ENCODE measurements at regions not wholly inside any gene's neighbourhood (a gene's known extent, or its start where the extent isn't known, plus 50 kb on each side); places are given as distances from the start of the nearest gene placed in this dataset.

DNA sequence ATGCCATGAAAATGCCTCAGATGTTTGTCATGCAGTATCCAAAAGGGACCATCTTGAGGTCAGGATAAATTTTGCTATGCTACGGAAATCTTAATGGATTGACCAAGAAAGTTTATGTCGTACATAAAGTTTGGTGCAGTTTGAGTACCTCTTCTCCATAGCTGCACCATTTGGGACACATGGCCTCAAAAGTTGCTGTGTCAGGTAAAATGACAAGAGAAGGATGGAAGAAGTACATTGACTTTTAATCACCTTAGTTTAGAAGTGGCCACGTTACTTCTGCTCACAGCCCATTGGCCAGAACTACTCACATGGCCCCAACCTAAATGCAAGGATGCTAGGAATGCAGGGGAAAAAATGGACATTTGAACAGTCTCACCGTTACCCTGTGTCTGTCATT, 107.4 kb upstream of the NAMPT start:
- H3K4me3 ChIP-seq (ENCODE audit: low read depth, low read length): no peak overlapping the region
- no peak for DNase-seq (ENCODE audit: low read depth)
- TF ChIP-seq, protein P1, sequence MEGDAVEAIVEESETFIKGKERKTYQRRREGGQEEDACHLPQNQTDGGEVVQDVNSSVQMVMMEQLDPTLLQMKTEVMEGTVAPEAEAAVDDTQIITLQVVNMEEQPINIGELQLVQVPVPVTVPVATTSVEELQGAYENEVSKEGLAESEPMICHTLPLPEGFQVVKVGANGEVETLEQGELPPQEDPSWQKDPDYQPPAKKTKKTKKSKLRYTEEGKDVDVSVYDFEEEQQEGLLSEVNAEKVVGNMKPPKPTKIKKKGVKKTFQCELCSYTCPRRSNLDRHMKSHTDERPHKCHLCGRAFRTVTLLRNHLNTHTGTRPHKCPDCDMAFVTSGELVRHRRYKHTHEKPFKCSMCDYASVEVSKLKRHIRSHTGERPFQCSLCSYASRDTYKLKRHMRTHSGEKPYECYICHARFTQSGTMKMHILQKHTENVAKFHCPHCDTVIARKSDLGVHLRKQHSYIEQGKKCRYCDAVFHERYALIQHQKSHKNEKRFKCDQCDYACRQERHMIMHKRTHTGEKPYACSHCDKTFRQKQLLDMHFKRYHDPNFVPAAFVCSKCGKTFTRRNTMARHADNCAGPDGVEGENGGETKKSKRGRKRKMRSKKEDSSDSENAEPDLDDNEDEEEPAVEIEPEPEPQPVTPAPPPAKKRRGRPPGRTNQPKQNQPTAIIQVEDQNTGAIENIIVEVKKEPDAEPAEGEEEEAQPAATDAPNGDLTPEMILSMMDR (conservative IDR thresholded peaks at IDR 0.05; ENCODE audit: low read depth, low read length): no peak

DNA sequence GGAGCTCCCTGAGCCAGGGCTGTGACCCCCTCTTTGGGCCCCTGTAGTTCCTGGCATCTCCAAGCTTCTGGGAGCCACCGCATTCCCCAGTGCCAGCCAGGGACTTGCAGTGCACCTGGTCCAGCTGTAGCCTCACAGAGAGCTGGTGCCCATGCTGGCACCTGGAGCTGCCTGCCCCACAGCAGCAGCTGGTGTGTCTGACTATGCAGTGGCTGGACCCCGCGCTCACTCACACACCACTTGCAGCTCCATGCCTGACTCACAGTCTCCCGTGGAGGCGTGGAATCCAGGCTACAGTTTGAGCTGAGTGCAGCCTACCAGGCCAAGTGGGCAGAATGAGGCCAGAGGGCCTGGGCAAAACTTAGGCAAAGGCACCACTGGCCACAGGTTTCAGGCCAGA, 102.2 kb upstream of the NAMPT start:
- TF ChIP-seq, protein P1 (conservative IDR thresholded peaks at IDR 0.05; ENCODE audit: low read depth, low read length): no peak
- DNase-seq (ENCODE audit: low read depth): no peak

DNA sequence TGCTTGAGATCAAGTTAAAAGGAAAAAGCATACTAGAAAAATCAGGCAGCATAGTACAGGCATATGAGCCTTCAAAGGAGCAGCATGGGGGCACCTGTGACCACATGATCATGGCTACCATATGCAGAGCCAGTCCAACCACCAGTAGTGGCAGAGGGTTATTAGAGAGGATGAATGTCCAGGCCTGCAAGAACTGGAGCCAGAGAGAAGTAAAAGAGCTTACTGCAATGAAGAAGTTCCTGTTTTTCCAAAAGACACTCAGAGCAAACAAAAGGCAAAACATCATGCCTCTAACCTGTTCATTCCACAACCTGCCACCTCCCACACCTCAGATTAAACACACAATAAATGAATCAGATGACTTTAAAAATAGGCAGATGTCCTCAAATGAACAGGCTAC, 99.6 kb upstream of the NAMPT start:
- TF ChIP-seq, protein P1 (conservative IDR thresholded peaks at IDR 0.05; ENCODE audit: low read depth, low read length): no peak
- DNase-seq (ENCODE audit: low read depth): no peak
- H3K4me3 ChIP-seq (ENCODE audit: low read depth, low read length): no peak overlapping the region

More for the DNA sequence above, 102.2 kb upstream of the NAMPT start:
- H3K4me3 ChIP-seq (ENCODE audit: low read depth, low read length): no peak overlapping the region

DNA sequence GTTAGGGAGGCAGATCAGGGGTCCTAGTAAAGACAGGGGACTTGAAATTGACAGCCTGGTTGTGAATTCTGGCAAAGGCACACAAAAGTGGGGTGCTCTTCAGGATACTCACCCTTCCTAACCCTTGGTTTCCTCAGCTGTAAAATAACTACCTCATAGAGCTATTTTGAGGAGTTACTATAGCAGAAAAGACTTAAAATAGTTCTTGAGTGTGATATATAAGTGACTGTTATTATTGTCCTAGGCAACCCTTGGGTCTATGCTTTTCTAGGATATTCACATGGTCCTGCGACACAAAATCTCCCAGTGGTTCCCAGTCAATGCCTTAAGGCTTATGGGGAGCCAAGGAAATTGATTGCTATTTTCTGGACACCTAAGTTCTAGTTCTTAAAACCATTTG, 98.1 kb upstream of the NAMPT start:
- TF ChIP-seq, protein P1 (conservative IDR thresholded peaks at IDR 0.05; ENCODE audit: low read depth, low read length): no peak
- no peak for DNase-seq (ENCODE audit: low read depth)
- no peak overlapping the region for H3K4me3 ChIP-seq (ENCODE audit: low read depth, low read length)

DNA sequence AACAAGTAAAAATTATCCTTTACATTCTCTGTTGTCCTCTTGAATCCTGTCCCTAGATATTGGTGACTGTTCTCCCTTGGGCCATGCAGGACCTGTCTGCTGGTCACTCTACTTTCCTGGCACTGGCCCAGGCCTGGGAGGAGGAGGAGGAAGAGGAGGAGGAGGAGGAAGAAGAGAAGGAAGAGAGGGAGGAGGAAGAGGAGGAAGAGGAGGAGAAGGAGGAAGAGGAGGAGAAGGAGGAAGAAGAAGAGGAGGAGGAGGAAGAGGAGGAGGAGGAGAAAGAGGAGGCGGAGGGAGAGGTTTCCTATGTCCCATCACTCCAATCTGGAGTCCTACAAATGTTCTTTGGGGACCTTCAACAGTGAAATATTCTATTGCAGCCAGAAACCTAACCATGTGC, 97.3 kb upstream of the NAMPT start:
- no peak overlapping the region for H3K4me3 ChIP-seq (ENCODE audit: low read depth, low read length)
- DNase-seq (ENCODE audit: low read depth): no peak
- TF ChIP-seq, protein P1 (conservative IDR thresholded peaks at IDR 0.05; ENCODE audit: low read depth, low read length): no peak

DNA sequence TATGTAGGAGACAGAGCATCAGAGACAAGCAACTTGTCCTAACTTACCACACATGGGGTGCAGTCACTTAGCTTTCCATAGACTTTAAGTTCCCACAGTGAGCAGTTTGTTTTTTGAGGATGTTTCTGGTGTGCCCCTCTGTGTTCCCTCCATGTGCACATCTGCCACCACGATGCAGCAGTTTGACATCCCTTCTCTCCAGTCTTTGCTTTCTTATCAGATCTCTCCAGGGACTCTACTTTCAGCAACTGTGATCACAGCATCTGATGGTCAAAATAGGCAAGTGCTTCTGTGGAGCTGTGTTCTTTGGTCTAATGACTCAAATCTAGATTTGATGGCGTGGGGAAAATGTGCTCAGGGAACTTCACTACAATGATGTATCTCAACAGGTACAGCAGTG, 96.5 kb upstream of the NAMPT start:
- TF ChIP-seq, protein P1 (conservative IDR thresholded peaks at IDR 0.05; ENCODE audit: low read depth, low read length): no peak
- no peak overlapping the region for H3K4me3 ChIP-seq (ENCODE audit: low read depth, low read length)
- no peak for DNase-seq (ENCODE audit: low read depth)

DNA sequence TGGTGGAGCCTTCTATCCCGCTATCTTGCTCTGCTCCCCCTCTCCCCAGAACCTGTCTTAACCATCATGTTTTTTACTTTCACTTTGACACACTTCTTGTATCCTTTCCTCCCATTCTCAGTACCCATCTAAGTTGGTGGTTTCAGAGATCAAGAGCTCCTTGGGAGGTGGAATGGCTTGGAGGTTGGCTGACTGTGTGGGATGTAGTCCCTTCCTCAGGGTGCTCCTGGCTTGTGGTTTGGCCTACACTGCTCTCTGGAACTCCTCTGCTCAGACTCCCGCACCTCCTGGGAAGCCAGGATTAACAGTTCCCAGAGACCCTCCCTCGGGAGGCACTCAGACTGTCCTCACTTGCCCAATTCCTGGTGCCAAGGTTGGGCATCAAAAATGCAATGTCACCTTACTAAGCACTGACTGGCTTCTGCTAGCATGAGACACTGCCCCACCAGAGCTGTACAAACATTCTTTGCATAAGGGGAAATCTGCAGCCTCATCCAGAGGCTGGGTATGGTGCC, 93.1 kb upstream of the NAMPT start:
- TF ChIP-seq, protein P1 (conservative IDR thresholded peaks at IDR 0.05; ENCODE audit: low read depth, low read length): no peak
- H3K4me3 ChIP-seq (ENCODE audit: low read depth, low read length): no peak overlapping the region
- DNase-seq (ENCODE audit: low read depth): no peak
